DOHH2 (cell line): ENCODE measurements at regions not wholly inside any gene's neighbourhood (a gene's known extent, or its start where the extent isn't known, plus 50 kb on each side); places are given as distances from the start of the nearest gene placed in this dataset.

ENCODE experiments used
- EZH2phosphoT487 ChIP-seq: fragments of 200-600 bp; sonication (generic); IDR thresholded peaks from 2 replicates; pipeline ENCODE4 v1.6.1; 2017; ENCODE audit warnings: borderline replicate concordance, mild to moderate bottlenecking, antibody characterized with exemption, low read length, moderate library complexity, mixed read lengths
- TF ChIP-seq, protein P1 (sequence below): fragments of 200-600 bp; sonication (generic); IDR thresholded peaks from one replicate; pipeline ENCODE4 v1.5.1; 2014; ENCODE audit warnings: antibody characterized with exemption, mild to moderate bottlenecking, low read depth, low read length; ENCODE audit not compliant: poor library complexity, severe bottlenecking

DNA sequence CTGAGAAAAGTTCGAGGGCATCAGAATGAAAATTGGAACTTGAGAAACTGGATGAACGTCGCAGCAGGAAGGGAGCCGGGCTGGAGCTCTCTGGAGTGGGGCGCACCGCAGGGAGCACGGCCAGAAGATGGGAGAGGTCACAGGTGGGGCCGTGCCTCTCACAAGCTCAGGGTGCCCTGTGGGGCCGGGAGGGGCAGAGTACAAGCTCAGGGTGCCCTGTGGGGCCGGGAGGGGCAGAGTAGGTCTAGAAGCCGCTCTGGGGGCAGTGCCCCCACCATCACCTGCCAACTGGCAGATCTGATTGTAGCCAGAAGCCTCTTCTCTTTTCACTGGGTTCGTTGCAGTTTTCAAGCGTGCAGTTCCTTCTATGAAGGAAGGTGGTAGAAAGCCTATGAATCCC lies 61.1 kb upstream of the SNX9 start:
- TF ChIP-seq, protein P1, sequence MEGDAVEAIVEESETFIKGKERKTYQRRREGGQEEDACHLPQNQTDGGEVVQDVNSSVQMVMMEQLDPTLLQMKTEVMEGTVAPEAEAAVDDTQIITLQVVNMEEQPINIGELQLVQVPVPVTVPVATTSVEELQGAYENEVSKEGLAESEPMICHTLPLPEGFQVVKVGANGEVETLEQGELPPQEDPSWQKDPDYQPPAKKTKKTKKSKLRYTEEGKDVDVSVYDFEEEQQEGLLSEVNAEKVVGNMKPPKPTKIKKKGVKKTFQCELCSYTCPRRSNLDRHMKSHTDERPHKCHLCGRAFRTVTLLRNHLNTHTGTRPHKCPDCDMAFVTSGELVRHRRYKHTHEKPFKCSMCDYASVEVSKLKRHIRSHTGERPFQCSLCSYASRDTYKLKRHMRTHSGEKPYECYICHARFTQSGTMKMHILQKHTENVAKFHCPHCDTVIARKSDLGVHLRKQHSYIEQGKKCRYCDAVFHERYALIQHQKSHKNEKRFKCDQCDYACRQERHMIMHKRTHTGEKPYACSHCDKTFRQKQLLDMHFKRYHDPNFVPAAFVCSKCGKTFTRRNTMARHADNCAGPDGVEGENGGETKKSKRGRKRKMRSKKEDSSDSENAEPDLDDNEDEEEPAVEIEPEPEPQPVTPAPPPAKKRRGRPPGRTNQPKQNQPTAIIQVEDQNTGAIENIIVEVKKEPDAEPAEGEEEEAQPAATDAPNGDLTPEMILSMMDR, result no peak
- no peak for TF ChIP-seq EZH2phosphoT487
